ENCODE measurements at regions not wholly inside any gene's neighbourhood (a gene's known extent, or its start where the extent isn't known, plus 50 kb on each side); places are given as distances from the start of the nearest gene placed in this dataset.
A peak's percentile ranks its signal among the peaks of the same experiment; 100 is the strongest.
"Not testable (repeated sequence)": the region's sequence is repeated elsewhere in the genome, so short reads cannot be mapped to it uniquely, and the experiment has no call there.

- no peak for TF ChIP-seq CTCF (IDR thresholded peaks at IDR 0.05; ENCODE audit: unreplicated experiment in 3 of 3)
- H3K4me3 Mint-ChIP-seq, result no peak overlapping the region
- no peaks in the 10 kb centered on the region for H3K4me1 Mint-ChIP-seq
- no peaks in the 10 kb centered on the region for H3K36me3 Mint-ChIP-seq (ENCODE audit: low read depth)
- no peaks in the 10 kb centered on the region for H3K9me3 Mint-ChIP-seq
- no peak overlapping the region for H3K27ac Mint-ChIP-seq
- peaks cover 46% of the 10 kb centered on the region for H3K27me3 Mint-ChIP-seq (ENCODE audit: low read depth)
These were observed 327.6 kb downstream of the ARRDC4 start for GRCh38 chr15:98288091-98288590.

- no peak overlapping the region for H3K4me3 Mint-ChIP-seq
- H3K4me1 Mint-ChIP-seq, result no peaks in the 10 kb centered on the region
- H3K9me3 Mint-ChIP-seq, result no peaks in the 10 kb centered on the region
- peaks cover 55% of the 10 kb centered on the region for H3K27me3 Mint-ChIP-seq (ENCODE audit: low read depth)
- H3K36me3 Mint-ChIP-seq (ENCODE audit: low read depth), result no peaks in the 10 kb centered on the region
- TF ChIP-seq CTCF (IDR thresholded peaks at IDR 0.05; ENCODE audit: unreplicated experiment in 3 of 3), result no peak
- no peak overlapping the region for H3K27ac Mint-ChIP-seq
These were observed 329.2 kb downstream of the ARRDC4 start for GRCh38 chr15:98289747-98290146.

- Mint-ChIP-seq H3K36me3 (ENCODE audit: low read depth) (no peaks in the 10 kb centered on the region), H3K4me1 (no peaks in the 10 kb centered on the region), H3K27me3 (ENCODE audit: low read depth) (peaks cover 48% of the 10 kb centered on the region), H3K27ac (no peak overlapping the region), H3K4me3 (peak overlapping the region; percentile 61 to 83 (median 81)), H3K9me3 (no peaks in the 10 kb centered on the region)
- peak; percentile 59 to 73 (median 66) for TF ChIP-seq CTCF (IDR thresholded peaks at IDR 0.05; ENCODE audit: unreplicated experiment in 3 of 3)
These were observed 332.1 kb downstream of the ARRDC4 start for GRCh38 chr15:98292442-98293240.

GRCh38 chr15:98294126-98294525 lies 333.6 kb downstream of the ARRDC4 start:
- no peak for TF ChIP-seq CTCF (IDR thresholded peaks at IDR 0.05; ENCODE audit: unreplicated experiment in 3 of 3)
- Mint-ChIP-seq H3K4me1 (no peaks in the 10 kb centered on the region), H3K4me3 (no peak overlapping the region), H3K27me3 (ENCODE audit: low read depth) (peaks cover 48% of the 10 kb centered on the region), H3K36me3 (ENCODE audit: low read depth) (no peaks in the 10 kb centered on the region), H3K27ac (no peak overlapping the region), H3K9me3 (no peaks in the 10 kb centered on the region)

- not testable (repeated sequence) for H3K4me1 Mint-ChIP-seq; H3K36me3 Mint-ChIP-seq (ENCODE audit: low read depth); H3K27ac Mint-ChIP-seq; H3K9me3 Mint-ChIP-seq; H3K4me3 Mint-ChIP-seq
- H3K27me3 Mint-ChIP-seq (ENCODE audit: low read depth), result peaks cover 46% of the 10 kb centered on the region
- peak; percentile 56 to 61 (median 56) for TF ChIP-seq CTCF (IDR thresholded peaks at IDR 0.05; ENCODE audit: unreplicated experiment in 3 of 3)
These were observed 334.7 kb downstream of the ARRDC4 start for GRCh38 chr15:98295101-98295759.

Measured in nephron (organoid).